ENCODE measurements at regions not wholly inside any gene's neighbourhood (a gene's known extent, or its start where the extent isn't known, plus 50 kb on each side); places are given as distances from the start of the nearest gene placed in this dataset.

GRCh38 chr9:95815133-95815532, 60.4 kb upstream of the ERCC6L2 start:
- peak; percentile 79 for FAIRE-seq
- peak; percentile 65 for ATAC-seq
- H3K4me2 ChIP-seq (ENCODE audit: insufficient read depth, low read length), result peak overlapping the region; percentile 56
- TF ChIP-seq LCOR (CRISPR knock-in tag; IDR thresholded peaks at IDR 0.05), result 0 out of 2 replicates have a peak, but pooled peaks have one; percentile 30
- TF ChIP-seq ZNF239 (CRISPR knock-in tag; IDR thresholded peaks at IDR 0.05), result no peak
- TF ChIP-seq POLR2H (tag; IDR thresholded peaks at IDR 0.05; ENCODE audit: low read depth), result no peak
- no peak for TF ChIP-seq HNRNPH1 (optimal IDR thresholded peaks at IDR 0.05; ENCODE audit: low read depth, low read length)
- no peak for TF ChIP-seq KAT7 (CRISPR knock-in tag; IDR thresholded peaks at IDR 0.05; ENCODE audit: borderline replicate concordance)
- peak; percentile 55; the same call in 1 of the 2 replicates for TF ChIP-seq JUN (IDR thresholded peaks at IDR 0.05; ENCODE audit: borderline replicate concordance, low read depth, low read length)
- TF ChIP-seq JUN (CRISPR knock-in tag; IDR thresholded peaks at IDR 0.05; ENCODE audit: borderline replicate concordance), result no peak
- peak; percentile 35; the same call in 1 of the 2 replicates for TF ChIP-seq MGA (IDR thresholded peaks at IDR 0.05)
- peak; percentile 81 for TF ChIP-seq ATF3 (IDR thresholded peaks at IDR 0.05)
- no peak for TF ChIP-seq ATF3 (CRISPR knock-in tag; conservative IDR thresholded peaks at IDR 0.05)
- TF ChIP-seq NRF1 (conservative IDR thresholded peaks at IDR 0.05 in 1 of 2, IDR thresholded peaks at IDR 0.05 in 1 of 2), result peak; percentile 15 to 43; a peak in 3 of 4 replicates

More at GRCh38 chr9:95815133-95815532, 60.4 kb upstream of the ERCC6L2 start:
- peaks cover 29 to 47% of the 10 kb centered on the region in 2 experiments for H3K27me3 ChIP-seq (ENCODE audit: control insufficient read depth in 2 of 2, insufficient read depth in 2 of 2, low read length in 2 of 2)
- 5% methylated on average over 17 of the region's 17 CpGs for WGBS (ENCODE audit: insufficient coverage, low coverage, missing lambda C conversion rate)
- no peak overlapping the region for H3K9ac ChIP-seq (ENCODE audit: insufficient read depth in 1 of 2, low read depth in 2 of 2, low read length in 2 of 2)
- ChIA-PET CTCF (ENCODE audit: low intra/inter-chr PET ratio) (no interaction called here), POLR2A (no interaction called here)
- in situ Hi-C loops (cut with MboI) (no loop called here), intact Hi-C loops (cut with micrococcal nuclease) (no loop called here)
- no peaks in the 10 kb centered on the region for H4K20me1 ChIP-seq (replicated peaks; ENCODE audit: control insufficient read depth, insufficient read depth, low read length)
- DNase-seq (ENCODE audit: extremely low read depth in 1 of 4, low spot score in 3 of 4), result peak; percentile 20 to 50 (median 27)
- no peaks in the 10 kb centered on the region for H3K36me3 ChIP-seq (ENCODE audit: control insufficient read depth, insufficient read depth, low read length)
- no TSS peak for BruUV-seq (replicated peaks)
- H3K9me3 ChIP-seq (replicated peaks; ENCODE audit: control insufficient read depth, insufficient read depth, low read depth, low read length), result no peaks in the 10 kb centered on the region
- H3K4me1 ChIP-seq (replicated peaks in 1 of 2; ENCODE audit: control insufficient read depth in 2 of 2, insufficient read depth in 2 of 2, low read length in 2 of 2), result peaks cover 3 to 10% of the 10 kb centered on the region in 2 experiments; a peak in 3 of 5 replicates
- no peaks in the 10 kb centered on the region for H3K79me2 ChIP-seq (ENCODE audit: control insufficient read depth, insufficient read depth, low read length)
- H2AFZ ChIP-seq (ENCODE audit: low read depth, low read length), result peak overlapping the region; percentile 41; the same call in 1 of the 2 replicates
- no peak overlapping the region for H3K4me3 ChIP-seq
- no peak overlapping the region; the same call in 2 of the 3 replicates for H3K27ac ChIP-seq (ENCODE audit: extremely low read depth, low read depth, low read length)
- no peaks in the 10 kb centered on the region for H3K9me1 ChIP-seq (ENCODE audit: control insufficient read depth, insufficient read depth, low read length)

Measured in K562 (cell line).